D721Med (cell line): ENCODE measurements at regions not wholly inside any gene's neighbourhood (a gene's known extent, or its start where the extent isn't known, plus 50 kb on each side); places are given as distances from the start of the nearest gene placed in this dataset.

Source experiments
- DNase-seq: peaks from one replicate; pipeline ENCODE4 v3.0.0; 2011; ENCODE audit warnings: low spot score; ENCODE audit not compliant: insufficient read length
- FAIRE-seq: peaks from 2 replicates; lab custom pipeline; 2011; peaks lifted over from hg19 to GRCh38; lab: Jason Lieb, UNC
- TF ChIP-seq, protein P1 (sequence below): IDR thresholded peaks from 2 replicates; pipeline ENCODE4 v1.5.1; 2012; ENCODE audit warnings: mild to moderate bottlenecking, control low read depth; ENCODE audit not compliant: insufficient read depth; ENCODE audit errors: missing control alignments

DNA sequence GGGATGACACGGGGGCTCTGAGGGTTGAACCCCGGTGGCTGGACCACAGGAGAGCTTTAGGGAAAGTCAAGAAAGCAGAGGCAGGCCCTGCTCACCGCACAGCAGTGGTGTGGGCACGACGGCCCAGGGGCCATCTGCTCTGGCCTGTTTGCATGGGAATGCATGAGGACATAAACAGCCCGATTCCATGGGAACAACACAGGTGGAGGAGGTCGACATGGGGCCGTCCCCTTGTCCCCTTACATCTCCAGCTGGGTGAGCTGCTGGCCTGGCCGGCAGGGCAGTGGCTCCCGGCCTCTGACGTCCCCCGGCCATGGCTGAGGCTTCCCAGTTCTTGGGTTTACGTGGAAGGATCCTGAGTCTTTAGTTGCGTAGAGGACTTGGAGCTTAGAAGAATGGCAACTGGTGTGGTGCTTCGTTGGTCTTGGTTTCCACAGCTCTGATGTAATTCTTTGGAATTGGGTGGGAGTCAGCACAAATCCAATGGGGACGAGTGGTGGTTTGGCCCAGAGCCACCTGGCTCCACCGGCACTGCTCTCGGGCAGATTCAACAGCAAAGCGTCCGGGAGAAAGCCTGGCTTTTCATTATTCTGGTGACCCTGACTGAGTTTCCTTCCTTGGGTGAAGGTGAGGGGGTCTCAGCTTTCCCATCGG lies 98.3 kb upstream of the HDAC4 start:
- TF ChIP-seq, protein P1, sequence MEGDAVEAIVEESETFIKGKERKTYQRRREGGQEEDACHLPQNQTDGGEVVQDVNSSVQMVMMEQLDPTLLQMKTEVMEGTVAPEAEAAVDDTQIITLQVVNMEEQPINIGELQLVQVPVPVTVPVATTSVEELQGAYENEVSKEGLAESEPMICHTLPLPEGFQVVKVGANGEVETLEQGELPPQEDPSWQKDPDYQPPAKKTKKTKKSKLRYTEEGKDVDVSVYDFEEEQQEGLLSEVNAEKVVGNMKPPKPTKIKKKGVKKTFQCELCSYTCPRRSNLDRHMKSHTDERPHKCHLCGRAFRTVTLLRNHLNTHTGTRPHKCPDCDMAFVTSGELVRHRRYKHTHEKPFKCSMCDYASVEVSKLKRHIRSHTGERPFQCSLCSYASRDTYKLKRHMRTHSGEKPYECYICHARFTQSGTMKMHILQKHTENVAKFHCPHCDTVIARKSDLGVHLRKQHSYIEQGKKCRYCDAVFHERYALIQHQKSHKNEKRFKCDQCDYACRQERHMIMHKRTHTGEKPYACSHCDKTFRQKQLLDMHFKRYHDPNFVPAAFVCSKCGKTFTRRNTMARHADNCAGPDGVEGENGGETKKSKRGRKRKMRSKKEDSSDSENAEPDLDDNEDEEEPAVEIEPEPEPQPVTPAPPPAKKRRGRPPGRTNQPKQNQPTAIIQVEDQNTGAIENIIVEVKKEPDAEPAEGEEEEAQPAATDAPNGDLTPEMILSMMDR, result no peak
- FAIRE-seq (no peak), DNase-seq (no peak)

DNA sequence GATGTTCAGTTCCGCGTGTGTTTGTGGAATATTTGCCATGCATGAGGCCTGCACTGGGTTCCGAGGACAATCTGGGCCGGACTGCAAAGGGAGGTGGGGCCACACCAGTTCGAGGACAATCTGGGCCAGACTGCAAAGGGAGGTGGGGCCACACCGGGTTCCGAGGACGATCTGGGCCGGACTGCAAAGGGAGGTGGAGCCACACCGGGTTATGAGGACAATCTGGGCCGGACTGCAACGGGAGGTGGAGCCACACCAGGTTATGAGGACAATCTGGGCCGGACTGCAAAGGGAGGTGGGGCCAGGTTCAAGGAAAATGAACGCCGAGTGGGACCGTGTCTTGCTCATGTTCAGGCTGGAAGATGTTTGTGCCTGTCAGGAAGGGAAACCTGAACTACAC lies 97.8 kb upstream of the HDAC4 start:
- TF ChIP-seq, protein P1, result no peak
- FAIRE-seq (no peak), DNase-seq (no peak)

DNA sequence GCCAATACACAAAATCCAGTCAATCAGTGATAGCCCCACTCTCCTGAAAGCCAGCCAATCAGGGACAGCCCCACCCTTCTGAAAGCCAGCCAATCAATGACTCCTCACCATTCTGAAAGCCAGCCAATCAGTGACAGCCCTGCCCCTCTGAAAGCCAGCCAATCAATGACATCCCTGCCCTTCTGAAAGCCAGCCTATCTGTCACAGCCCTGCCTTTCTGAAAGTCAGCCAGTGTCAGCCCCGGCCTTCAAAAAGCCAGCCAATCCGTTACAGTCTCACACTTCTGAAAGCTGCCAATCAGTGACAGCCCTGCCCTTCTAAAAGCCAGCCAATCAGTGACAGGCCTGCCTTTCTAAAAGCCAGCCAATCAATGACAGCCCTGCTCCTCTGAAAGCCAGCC lies 95.9 kb upstream of the HDAC4 start:
- DNase-seq, result no peak
- FAIRE-seq, result no peak
- TF ChIP-seq, protein P1, result no peak

DNA sequence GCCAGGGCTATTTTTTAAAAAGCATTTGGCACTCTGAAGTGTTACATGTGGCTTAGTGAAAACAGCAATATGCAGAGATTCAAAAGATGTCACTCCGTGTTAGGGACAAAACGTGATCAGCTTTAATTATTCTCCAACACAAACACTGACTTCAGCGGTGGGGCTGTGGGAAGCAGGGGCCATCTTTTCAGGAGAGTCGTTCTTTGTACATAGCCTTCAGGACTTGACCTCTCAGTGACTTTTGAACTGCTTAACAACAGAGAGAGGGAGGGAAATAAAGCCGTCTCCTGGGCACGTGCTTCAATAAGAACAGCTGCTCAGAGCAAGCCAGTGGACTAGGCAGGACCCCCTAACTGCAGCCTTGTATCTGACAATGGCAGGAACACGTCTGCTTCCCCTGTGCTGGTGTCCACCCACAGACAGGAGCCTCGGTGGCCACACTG lies 95.0 kb upstream of the HDAC4 start:
- TF ChIP-seq, protein P1, result no peak
- FAIRE-seq (no peak), DNase-seq (no peak)

DNA sequence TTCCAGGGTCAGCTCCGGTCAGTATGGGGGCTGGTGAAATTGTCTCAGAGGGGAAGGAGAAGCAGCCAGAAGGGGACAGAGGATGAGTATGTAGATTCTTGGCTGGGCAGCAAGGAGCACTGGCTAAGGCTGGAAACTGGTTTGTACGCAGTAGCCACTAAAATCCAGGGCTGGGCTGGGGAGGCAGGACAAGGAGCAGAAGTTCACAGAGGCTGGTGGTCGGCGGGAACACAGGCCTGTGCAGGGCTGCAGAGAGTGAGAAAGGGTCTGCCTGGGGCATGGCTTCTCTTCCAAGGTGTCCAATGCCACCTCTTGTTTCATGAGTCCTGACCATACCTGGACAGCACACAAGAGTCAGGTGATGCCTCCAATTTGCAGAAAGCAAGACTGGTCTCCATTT lies 94.4 kb upstream of the HDAC4 start:
- FAIRE-seq (no peak), DNase-seq (no peak)
- TF ChIP-seq, protein P1, result no peak

DNA sequence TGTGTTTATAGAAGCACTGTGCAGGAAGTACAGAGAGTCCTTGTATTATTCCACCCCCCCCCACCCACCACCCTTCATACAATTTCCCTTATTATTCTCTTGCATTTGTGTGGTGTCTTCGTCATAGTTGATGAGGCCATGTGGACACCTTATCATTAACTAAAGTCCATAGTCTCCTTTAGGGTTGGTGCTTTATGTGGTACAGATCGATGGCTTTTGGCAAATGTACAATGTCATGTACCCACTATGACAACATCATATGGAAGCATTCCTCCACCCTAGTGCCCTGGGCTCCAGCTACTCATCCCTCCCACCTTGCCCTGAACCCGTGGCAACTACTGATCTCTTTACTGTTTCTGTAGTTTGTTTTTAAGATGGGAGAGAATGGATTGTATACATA lies 93.8 kb upstream of the HDAC4 start:
- DNase-seq (no peak), FAIRE-seq (no peak)
- TF ChIP-seq, protein P1, result no peak

DNA sequence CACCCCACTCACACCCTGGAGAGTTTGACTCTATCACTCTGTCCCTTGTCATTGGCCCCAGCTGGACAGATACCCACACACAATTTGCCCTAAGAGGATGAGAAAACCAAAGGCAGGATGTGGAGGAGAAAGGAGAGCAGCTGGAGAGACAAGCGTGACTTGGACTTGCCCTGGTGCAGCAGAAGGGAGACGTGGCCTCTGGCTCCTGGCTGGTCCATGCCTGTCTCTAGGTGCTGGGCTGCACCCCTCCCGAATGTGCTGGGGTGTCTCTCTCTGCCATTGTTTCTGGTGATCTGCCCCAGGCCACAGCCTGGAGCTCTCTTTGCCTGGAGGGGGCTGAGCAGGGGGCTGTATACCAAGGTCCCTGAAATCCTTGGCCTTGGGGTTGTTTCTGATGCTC lies 88.7 kb upstream of the HDAC4 start:
- FAIRE-seq, result no peak
- TF ChIP-seq, protein P1, result no peak
- no peak for DNase-seq
